Testis (tissue), 2 donors: ENCODE measurements at regions not wholly inside any gene's neighbourhood (a gene's known extent, or its start where the extent isn't known, plus 50 kb on each side); places are given as distances from the start of the nearest gene placed in this dataset.

Experiments
- CTCF ChIP-seq, 3 experiments: fragments of 450-650 bp in 2 of 3; fragments of 200-600 bp in 1 of 3; sonication (generic) in 1 of 3; IDR thresholded peaks; one replicate each; pipeline ENCODE4 v1.5.1; 2016 to 2019; ENCODE audit warnings: antibody characterized with exemption in 3 of 3, mild to moderate bottlenecking in 2 of 3, moderate library complexity in 1 of 3
- POLR2A ChIP-seq: fragments of 450-650 bp; IDR thresholded peaks from one replicate; pipeline ENCODE4 v1.6.1; 2017; ENCODE audit warnings: antibody characterized with exemption, mild to moderate bottlenecking, moderate library complexity

GRCh38 chr4:15238720-15239119 lies 189.1 kb upstream of the C1QTNF7 start:
- TF ChIP-seq CTCF (IDR thresholded peaks at IDR 0.05) (peak; percentile 8 to 48 (median 42)), POLR2A (no peak)
